Keratinocyte (primary cell): ENCODE measurements at regions not wholly inside any gene's neighbourhood (a gene's known extent, or its start where the extent isn't known, plus 50 kb on each side); places are given as distances from the start of the nearest gene placed in this dataset.

ENCODE experiments used
- EZH2 ChIP-seq: IDR thresholded peaks from one replicate; pipeline ENCODE4 v1.6.1; 2012; ENCODE audit warnings: inconsistent platforms, mild to moderate bottlenecking, low read length, moderate library complexity
- TF ChIP-seq, protein P1 (sequence below), 3 experiments: IDR thresholded peaks in 1 of 3; conservative IDR thresholded peaks in 1 of 3; optimal IDR thresholded peaks in 1 of 3; 2 replicates in 2 of 3; 3 replicates in 1 of 3; pipeline versions ENCODE3 to v1.5.1; 2011; ENCODE audit warnings: low read length in 3 of 3, mild to moderate bottlenecking in 3 of 3, moderate library complexity in 2 of 3, control low read depth in 1 of 3, inconsistent platforms in 1 of 3; ENCODE audit not compliant: insufficient read depth in 2 of 3; ENCODE audit errors: extremely low read depth in 1 of 3

- TF ChIP-seq, protein P1, sequence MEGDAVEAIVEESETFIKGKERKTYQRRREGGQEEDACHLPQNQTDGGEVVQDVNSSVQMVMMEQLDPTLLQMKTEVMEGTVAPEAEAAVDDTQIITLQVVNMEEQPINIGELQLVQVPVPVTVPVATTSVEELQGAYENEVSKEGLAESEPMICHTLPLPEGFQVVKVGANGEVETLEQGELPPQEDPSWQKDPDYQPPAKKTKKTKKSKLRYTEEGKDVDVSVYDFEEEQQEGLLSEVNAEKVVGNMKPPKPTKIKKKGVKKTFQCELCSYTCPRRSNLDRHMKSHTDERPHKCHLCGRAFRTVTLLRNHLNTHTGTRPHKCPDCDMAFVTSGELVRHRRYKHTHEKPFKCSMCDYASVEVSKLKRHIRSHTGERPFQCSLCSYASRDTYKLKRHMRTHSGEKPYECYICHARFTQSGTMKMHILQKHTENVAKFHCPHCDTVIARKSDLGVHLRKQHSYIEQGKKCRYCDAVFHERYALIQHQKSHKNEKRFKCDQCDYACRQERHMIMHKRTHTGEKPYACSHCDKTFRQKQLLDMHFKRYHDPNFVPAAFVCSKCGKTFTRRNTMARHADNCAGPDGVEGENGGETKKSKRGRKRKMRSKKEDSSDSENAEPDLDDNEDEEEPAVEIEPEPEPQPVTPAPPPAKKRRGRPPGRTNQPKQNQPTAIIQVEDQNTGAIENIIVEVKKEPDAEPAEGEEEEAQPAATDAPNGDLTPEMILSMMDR (optimal IDR thresholded peaks at IDR 0.05 in 1 of 3, IDR thresholded peaks at IDR 0.05 in 1 of 3, conservative IDR thresholded peaks at IDR 0.05 in 1 of 3; ENCODE audit: extremely low read depth in 1 of 3, insufficient read depth in 2 of 3, low read length in 3 of 3) = no peak
- TF ChIP-seq EZH2 = no peak
Observed at GRCh38 chr10:34880817-34881216, 65.7 kb upstream of the PARD3 start.
